PC-9 (cell line): ENCODE measurements at regions not wholly inside any gene's neighbourhood (a gene's known extent, or its start where the extent isn't known, plus 50 kb on each side); places are given as distances from the start of the nearest gene placed in this dataset.

Experiments used
- CTCF ChIP-seq: fragments of 200-600 bp; sonication (generic); conservative IDR thresholded peaks from 2 replicates; pipeline ENCODE4 v1.6.1; 2017; ENCODE audit warnings: mixed run types, antibody characterized with exemption, mild to moderate bottlenecking, moderate library complexity
- EZH2 ChIP-seq: fragments of 200-600 bp; sonication (generic); IDR thresholded peaks from 2 replicates; pipeline ENCODE4 v1.8.0; 2017; ENCODE audit warnings: antibody characterized with exemption, low read depth

- TF ChIP-seq CTCF (no peak), EZH2 (no peak)
Observed at GRCh38 chr20:57957411-57958049, 247.7 kb upstream of the PMEPA1 start.
